Superior temporal gyrus (tissue), 1 donor: ENCODE measurements at regions not wholly inside any gene's neighbourhood (a gene's known extent, or its start where the extent isn't known, plus 50 kb on each side); places are given as distances from the start of the nearest gene placed in this dataset.

Experiments used
- DNase-seq: peaks from one replicate; pipeline ENCODE4 v3.0.0-alpha.2; 2016; ENCODE audit errors: extremely low spot score

DNA sequence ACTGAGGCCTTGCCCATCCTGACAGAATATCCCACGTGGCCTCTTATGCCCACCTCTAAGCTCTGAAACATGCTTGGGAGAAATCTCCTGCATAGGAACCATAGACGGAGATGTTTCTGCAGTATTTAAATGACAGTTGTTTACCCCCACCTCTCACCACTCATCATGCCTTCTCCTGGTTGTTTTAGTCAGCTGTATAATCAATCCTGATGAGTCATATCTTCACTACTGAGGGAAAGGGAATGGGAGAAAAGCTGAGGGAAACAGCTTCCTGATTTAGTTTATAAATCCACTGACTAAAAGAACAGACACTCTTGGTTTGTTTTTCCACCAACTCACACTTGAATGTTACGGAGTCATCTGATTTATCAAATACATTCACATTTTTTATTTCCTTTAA, 113.2 kb upstream of the TENT5A start:
- DNase-seq: no peak

- no peak for DNase-seq
Observed at GRCh38 chr6:81864124-81864523, 111.6 kb upstream of the TENT5A start.

DNA sequence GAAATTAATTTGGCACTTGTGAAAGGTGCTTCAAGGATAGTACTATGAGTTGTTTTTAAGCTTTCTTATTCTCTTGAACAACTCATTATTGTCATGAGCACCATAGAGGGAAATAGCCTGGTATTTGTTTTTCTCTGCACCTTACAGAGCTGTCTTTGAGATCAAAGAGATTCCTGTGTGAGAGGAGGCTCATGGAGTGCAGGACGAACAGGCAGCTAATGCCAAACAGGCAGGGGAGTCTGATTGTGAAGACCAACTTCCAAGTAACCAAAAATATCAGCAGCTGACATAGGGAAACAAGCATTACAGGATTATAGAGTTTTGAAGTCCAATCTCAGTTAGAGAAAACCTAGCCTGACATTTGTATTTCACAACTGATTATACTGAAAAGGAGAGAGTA, 110.6 kb upstream of the TENT5A start:
- DNase-seq: no peak

DNA sequence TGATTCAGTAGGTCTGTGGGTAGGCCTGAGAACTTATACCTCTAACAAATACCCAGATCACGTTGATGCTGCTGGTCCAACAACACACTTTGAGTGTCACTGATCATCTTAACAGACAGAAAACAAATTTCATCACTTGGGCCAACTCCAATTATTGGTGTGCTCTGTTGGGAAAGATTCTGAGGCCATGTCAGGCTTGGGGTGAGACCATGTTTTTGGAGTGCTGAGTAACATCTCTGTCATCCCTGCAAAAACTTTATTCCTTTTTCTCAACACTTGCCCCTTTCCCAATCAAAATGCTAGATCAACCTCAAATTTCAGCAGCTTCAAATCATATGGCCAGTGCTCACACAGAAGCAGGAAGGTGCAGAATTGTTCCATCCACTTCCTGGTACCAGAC, 108.8 kb upstream of the TENT5A start:
- DNase-seq: no peak

- DNase-seq: no peak
Observed at GRCh38 chr6:81859884-81860283, 107.4 kb upstream of the TENT5A start.

- no peak for DNase-seq
Observed at GRCh38 chr6:81857812-81858211, 105.3 kb upstream of the TENT5A start.

- no peak for DNase-seq
Observed at GRCh38 chr6:81856872-81857271, 104.4 kb upstream of the TENT5A start.

DNA sequence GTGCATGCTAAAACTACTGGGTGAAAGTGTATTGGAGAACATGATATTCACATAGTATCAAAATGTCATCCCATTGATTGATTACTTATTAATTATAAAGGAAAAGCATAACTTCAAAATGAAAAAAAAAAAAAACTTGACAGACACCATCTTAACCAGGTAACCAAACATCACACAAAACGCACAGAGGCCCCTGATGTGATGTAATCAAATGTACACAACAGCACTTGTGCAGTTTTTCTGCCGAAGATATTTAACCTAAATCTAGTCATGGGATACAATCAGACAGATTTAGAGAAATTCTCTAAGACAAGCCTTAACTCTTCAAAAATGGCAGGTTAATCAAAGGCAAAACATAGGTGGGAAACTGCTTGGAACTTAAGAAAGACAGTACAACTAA, 102.0 kb upstream of the TENT5A start:
- DNase-seq: no peak

DNA sequence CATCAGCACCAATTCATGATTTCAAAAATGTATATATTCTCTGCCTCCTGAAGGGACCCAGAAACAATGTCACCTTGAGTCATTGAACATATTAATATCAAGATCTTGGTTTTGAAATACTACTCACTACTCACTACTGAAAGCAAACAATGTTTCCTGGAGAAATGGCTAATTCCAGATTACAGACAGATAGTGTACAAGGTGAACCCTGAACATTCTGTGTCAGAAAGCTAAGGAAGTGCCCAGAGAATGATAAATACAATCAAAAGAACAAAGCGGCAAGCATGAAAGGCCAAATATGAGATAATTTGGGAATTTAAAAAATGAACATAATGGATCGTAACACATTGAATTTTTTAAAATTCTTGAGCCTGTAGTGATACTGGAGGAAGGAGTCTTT, 101.5 kb upstream of the TENT5A start:
- DNase-seq: no peak

DNA sequence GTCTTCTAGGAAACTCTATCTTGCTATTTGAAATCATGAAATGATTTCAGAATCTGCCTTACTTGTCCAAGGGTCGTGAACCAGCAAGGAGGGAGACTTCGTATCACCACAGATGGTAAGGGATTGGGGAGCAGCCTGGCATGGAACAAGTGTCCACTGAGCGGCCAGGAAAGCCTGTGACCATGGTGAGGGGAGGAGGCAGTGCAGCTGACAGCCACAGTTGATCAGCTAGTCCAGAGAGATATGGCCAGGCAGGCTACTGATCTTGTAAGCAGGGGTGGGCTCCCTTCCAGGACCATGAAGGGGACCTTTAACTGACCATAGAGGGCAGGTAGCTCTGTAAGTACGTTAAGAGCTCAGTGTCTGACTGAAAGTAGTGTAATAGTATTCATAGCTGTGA, 96.8 kb upstream of the TENT5A start:
- no peak for DNase-seq

DNA sequence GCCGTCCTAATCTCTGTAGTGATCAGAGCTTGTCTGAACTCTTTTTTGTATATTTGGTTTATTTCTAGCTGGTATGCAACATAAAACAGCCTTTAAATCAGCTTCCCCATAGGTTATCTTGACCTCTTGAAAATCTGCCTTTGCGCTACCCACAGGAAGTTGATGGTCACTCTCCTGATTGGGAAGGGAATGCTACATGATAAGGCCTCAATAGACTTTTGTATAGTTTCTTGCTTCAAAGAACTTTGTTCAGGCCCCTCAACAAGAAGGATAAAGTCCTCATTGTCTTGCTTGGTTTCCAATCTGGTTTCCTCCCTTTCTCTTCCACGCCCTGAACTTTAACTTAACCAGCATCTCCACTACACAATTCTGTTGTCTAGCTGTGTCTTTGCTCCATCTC, 95.4 kb upstream of the TENT5A start:
- no peak for DNase-seq

DNA sequence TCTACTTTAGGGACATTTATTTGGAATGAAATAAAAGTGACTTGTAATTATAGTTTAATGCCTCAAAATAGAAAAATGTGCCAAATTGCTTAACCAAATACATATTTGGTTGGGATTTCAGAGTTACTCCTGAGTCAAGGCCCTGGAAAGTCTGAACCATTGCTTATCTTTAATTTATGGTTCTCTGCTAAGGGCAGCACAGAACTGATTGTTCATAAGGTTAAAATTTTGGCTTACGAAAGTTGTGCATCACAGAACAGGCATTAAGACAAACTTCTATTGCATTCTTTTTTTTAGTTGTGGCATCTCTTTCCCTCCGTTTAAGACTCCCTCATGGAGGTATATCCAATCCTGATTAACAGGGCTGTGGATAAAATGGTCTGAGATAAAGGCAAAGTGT, 92.2 kb upstream of the TENT5A start:
- DNase-seq: no peak

GRCh38 chr6:81843302-81843701, 90.8 kb upstream of the TENT5A start:
- DNase-seq: no peak

- no peak for DNase-seq
Observed at GRCh38 chr6:81842254-81842653, 89.8 kb upstream of the TENT5A start.

DNA sequence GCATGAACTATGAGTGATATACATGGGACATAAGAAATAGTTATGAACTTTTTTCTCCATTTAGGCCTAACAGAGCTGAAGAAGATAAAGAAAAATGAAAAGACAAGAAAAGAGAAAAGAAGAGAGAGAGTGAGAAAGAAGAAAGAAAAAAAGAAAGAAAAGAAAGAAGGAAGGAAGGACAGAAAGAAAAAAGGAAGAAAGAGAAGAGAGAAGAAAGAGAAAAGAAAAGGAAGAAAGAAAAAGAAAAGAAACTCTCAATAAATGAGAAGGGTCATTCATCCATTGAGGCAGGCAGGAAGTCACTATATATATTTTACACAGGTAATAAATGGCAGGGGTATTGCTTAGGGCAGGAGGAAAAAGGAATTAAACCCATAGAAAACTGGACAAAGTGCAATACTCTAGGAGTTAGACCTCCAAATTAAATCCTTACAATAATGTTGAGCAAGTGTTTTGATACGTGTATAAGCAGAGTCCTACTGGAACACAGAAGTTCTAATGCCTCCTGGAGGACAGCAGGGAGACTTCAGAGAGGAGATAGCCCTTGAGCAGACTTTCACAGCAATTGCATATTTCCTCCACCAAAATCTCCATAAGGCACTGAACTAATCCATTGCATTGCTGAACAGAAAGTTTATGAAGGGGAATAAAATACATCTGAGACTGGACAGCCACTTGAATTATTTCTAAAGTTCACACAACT, 86.4 kb upstream of the TENT5A start:
- no peak for DNase-seq

- no peak for DNase-seq
Observed at GRCh38 chr6:81838031-81838430, 85.5 kb upstream of the TENT5A start.

DNA sequence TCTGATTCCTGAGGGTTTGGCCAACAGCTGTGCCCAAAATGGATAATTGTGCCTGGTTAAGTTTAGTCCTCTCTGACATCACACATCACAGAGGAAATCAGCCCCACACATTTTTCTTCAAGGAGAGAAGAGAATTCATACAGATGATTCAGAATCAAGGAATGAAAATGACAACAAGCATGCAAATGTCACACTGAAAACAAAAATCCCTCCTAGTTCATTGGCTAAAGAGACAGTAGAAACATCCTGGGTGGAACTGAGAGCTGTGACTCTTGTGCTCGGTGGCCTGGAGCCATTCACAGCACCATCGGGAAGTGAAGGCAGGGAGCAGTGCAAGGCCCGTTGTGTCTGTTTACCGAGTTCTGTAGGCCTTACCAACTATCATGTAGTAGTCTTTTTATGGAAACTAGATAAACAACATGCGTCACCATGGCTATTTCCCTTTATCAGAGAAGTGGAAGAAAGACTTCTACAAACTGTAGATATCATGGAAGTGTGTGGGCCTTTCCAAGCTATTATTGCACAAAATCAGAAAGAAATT, 81.7 kb upstream of the TENT5A start:
- peak; percentile 19 for DNase-seq

GRCh38 chr6:81832304-81832703, 79.8 kb upstream of the TENT5A start:
- no peak for DNase-seq

- DNase-seq: no peak
Observed at GRCh38 chr6:81831274-81831673, 78.8 kb upstream of the TENT5A start.

- DNase-seq: no peak
Observed at GRCh38 chr6:81826784-81827183, 74.3 kb upstream of the TENT5A start.

DNA sequence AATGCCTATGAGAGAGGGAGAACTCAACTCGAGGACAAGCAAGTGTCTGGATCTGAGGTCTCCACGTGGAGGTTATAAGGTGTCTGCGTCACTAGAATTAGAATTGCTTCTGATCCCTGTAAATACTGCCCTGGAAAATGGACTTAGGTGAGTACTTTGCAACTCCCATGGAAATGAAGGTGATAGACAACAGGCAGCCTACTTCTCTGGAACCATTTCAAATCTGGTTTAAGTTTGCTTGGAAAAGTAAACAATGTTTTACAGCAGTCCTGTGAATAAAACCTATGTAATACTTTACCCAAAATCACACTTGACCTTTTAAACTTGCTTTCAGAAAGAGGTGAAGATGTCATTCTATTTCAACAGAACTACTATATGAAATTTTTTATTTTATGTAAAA, 70.1 kb upstream of the TENT5A start:
- no peak for DNase-seq

DNA sequence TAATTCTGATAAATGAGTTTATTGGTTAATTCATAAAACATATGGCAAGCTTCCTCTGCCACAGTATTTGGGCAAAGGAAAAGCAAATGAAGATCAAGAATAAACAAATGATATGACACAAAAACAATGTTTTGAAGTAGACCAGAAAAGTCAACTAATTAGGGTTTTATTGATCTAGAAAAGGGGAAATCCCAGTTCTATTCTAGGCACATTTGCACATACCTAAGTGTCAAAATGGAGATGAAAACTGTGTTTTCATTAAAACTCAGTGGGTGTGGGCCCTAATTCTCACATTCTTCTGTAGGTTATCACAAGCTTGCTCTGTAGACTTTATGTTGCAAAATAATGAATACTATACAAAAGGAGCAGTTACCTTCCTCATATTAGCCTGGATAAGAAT, 69.0 kb upstream of the TENT5A start:
- DNase-seq: no peak

DNA sequence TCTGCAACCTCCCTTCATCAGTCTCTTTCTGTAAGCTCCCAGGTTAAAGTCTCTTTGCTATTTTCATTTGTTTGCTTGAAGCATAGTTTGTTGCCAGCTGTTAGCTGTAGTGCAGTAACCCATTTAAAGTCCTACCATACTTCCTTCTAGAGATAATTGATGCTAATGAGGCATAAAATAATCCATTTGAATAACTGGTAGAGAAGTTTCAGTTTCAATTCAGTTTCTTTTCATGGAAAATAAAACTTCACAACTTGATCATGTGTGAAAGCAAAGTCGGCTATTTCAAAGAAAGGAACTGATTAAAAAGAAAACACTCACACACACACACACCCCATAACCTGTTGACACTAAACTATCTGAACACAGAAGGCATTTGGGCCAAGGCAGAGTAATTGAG, 68.5 kb upstream of the TENT5A start:
- no peak for DNase-seq

DNA sequence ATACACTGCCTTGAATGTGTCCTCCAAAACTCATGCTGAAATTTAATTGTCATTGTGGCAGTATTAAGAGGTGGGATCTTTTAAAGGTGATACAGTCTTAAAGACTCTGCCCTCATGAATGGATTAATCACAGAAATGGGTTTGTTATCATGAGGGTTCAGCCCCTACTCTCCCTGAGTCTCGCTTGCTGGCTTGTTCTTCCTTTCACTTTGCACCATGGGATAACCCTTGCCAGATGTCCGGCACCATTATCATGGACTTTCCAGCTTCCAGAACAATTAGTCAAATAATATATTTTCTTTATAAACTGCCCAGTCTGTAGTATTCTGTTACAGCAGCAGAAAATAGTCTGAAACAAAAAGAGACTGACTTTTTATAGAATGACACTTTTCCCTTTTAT, 67.9 kb upstream of the TENT5A start:
- no peak for DNase-seq
